OCI-LY7 (cell line): ENCODE measurements at regions not wholly inside any gene's neighbourhood (a gene's known extent, or its start where the extent isn't known, plus 50 kb on each side); places are given as distances from the start of the nearest gene placed in this dataset.

ENCODE experiments used
- BruUV-seq: library from RNA; stranded (reverse); fragments of 400-500 nt; replicated peaks from 2 replicates; lab custom pipeline; 2021; lab: Mats Ljungman, UMichigan
- CTCF ChIA-PET: fragments of 300-600 bp; sonication (Branson Sonifier 250); formaldehyde crosslinking; loops from one replicate; lab custom pipeline; 2022; ENCODE audit warnings: antibody characterized with exemption; ENCODE audit not compliant: unreplicated experiment; lab: Charles Lee
- POLR2A ChIA-PET: fragments of 300-600 bp; sonication (Branson Sonifier 250); formaldehyde crosslinking; loops from one replicate; lab custom pipeline; 2022; ENCODE audit warnings: antibody characterized with exemption; lab: Charles Lee
- DNase-seq: peaks from one replicate; pipeline ENCODE4 v3.0.0-alpha.2; 2015; ENCODE audit warnings: low spot score
- H2AFZ ChIP-seq: fragments of 200-600 bp; sonication (generic), shearing (Covaris generic); 2 replicates; pipeline ENCODE4 v1.6.1; 2014; ENCODE audit warnings: mild to moderate bottlenecking, antibody characterized with exemption, low read length, moderate library complexity
- H3K27ac ChIP-seq: fragments of 200-600 bp; sonication (generic); 2 replicates; pipeline ENCODE4 v1.5.1; 2014; ENCODE audit warnings: mixed run types, low read depth, mild to moderate bottlenecking, moderate library complexity, low read length, inconsistent platforms; ENCODE audit not compliant: poor library complexity, severe bottlenecking
- H3K36me3 ChIP-seq: fragments of 200-600 bp; sonication (generic); 2 replicates; pipeline ENCODE4 v1.6.1; 2014; ENCODE audit warnings: mild to moderate bottlenecking, antibody characterized with exemption, low read length, moderate library complexity, mixed read lengths; ENCODE audit not compliant: insufficient read depth
- H3K4me1 ChIP-seq: fragments of 200-600 bp; sonication (generic); 2 replicates; pipeline ENCODE4 v1.5.1; 2014; ENCODE audit warnings: mild to moderate bottlenecking, low read length; ENCODE audit not compliant: insufficient read depth, poor library complexity, severe bottlenecking
- H3K4me2 ChIP-seq: fragments of 200-600 bp; sonication (generic); 2 replicates; pipeline ENCODE4 v1.6.1; 2014; ENCODE audit warnings: mild to moderate bottlenecking, low read length
- H3K4me3 ChIP-seq: fragments of 200-600 bp; sonication (generic); 2 replicates; pipeline ENCODE4 v1.5.1; 2014; ENCODE audit warnings: mild to moderate bottlenecking, low read depth, low read length; ENCODE audit not compliant: poor library complexity, severe bottlenecking
- H3K79me2 ChIP-seq: fragments of 200-600 bp; sonication (generic); 2 replicates; pipeline ENCODE4 v1.6.1; 2016; ENCODE audit warnings: low read depth, mild to moderate bottlenecking, low read length, moderate library complexity, mixed read lengths; ENCODE audit not compliant: insufficient read depth
- H3K9me2 ChIP-seq: fragments of 200-600 bp; sonication (generic); 2 replicates; pipeline ENCODE4 v1.6.1; 2016; ENCODE audit warnings: mild to moderate bottlenecking, low read length, mixed read lengths; ENCODE audit not compliant: insufficient read depth
- H3K9me3 ChIP-seq: fragments of 200-600 bp; sonication (generic); 2 replicates; pipeline ENCODE4 v1.6.1; 2014; ENCODE audit warnings: mild to moderate bottlenecking, mixed run types, low read length, mixed read lengths
- H4K20me1 ChIP-seq: fragments of 200-600 bp; sonication (generic); 2 replicates; pipeline ENCODE4 v1.6.1; 2014; ENCODE audit warnings: mild to moderate bottlenecking, antibody characterized with exemption, low read length, moderate library complexity, mixed read lengths; ENCODE audit not compliant: insufficient read depth
- CTCF ChIP-seq: fragments of 200-600 bp; sonication (generic); conservative IDR thresholded peaks from 2 replicates; pipeline ENCODE4 v1.5.1; 2014; ENCODE audit warnings: mild to moderate bottlenecking, antibody characterized with exemption, low read length, moderate library complexity, mixed read lengths
- EZH2phosphoT487 ChIP-seq: fragments of 200-600 bp; sonication (generic); IDR thresholded peaks from 2 replicates; pipeline ENCODE4 v1.6.1; 2018; ENCODE audit warnings: low read depth, borderline replicate concordance, mild to moderate bottlenecking, mixed run types, antibody characterized with exemption, low read length, moderate library complexity, mixed read lengths
- intact Hi-C: fragments of 100-400 bp; cut with micrococcal nuclease; formaldehyde crosslinking; loops from one replicate; pipeline ENCODE4 v1.10.0; 2022; ENCODE audit not compliant: unreplicated experiment

- intact Hi-C loops, result no loop called here
- CTCF ChIA-PET, result no interaction called here
- no peak overlapping the region for H3K4me3 ChIP-seq
- no peaks in the 10 kb centered on the region for H3K4me1 ChIP-seq
- H3K27ac ChIP-seq, result no peak overlapping the region
- no peak overlapping the region for H2AFZ ChIP-seq
- POLR2A ChIA-PET, result no interaction called here
- H3K9me3 ChIP-seq, result no peaks in the 10 kb centered on the region
- H3K9me2 ChIP-seq, result no peaks in the 10 kb centered on the region
- H4K20me1 ChIP-seq, result no peaks in the 10 kb centered on the region
- TF ChIP-seq EZH2phosphoT487, result no peak
- no peak for TF ChIP-seq CTCF
- H3K36me3 ChIP-seq, result no peaks in the 10 kb centered on the region
- no peak overlapping the region for H3K4me2 ChIP-seq
- no peak for DNase-seq
- H3K79me2 ChIP-seq, result no peaks in the 10 kb centered on the region
- no TSS peak for BruUV-seq
Measured at GRCh38 chr4:171532968-171533367, 280.2 kb upstream of the GALNTL6 start.

GRCh38 chr4:171524903-171525302 lies 288.3 kb upstream of the GALNTL6 start:
- no TSS peak for BruUV-seq
- Histone ChIP-seq H3K4me3 (no peak overlapping the region), H3K27ac (no peak overlapping the region), H3K4me1 (no peaks in the 10 kb centered on the region), H3K4me2 (no peak overlapping the region), H4K20me1 (no peaks in the 10 kb centered on the region), H3K9me2 (no peaks in the 10 kb centered on the region), H3K36me3 (no peaks in the 10 kb centered on the region), H3K79me2 (no peaks in the 10 kb centered on the region), H3K9me3 (no peaks in the 10 kb centered on the region), H2AFZ (no peak overlapping the region)
- no peak for DNase-seq
- POLR2A ChIA-PET, result no interaction called here
- CTCF ChIA-PET, result no interaction called here
- TF ChIP-seq EZH2phosphoT487, result no peak
- no peak for TF ChIP-seq CTCF
- intact Hi-C loops, result no loop called here

GRCh38 chr4:171521726-171522125 lies 291.5 kb upstream of the GALNTL6 start:
- POLR2A ChIA-PET, result interaction anchor here (0.6 to 0.7 kb wide), 3 partner anchors 17 to 287 kb away, joined by 3 to 4 read pairs (median 3); no protein-coding TSS in a partner anchor
- CTCF ChIA-PET, result no interaction called here
- Histone ChIP-seq H4K20me1 (no peaks in the 10 kb centered on the region), H3K36me3 (no peaks in the 10 kb centered on the region), H2AFZ (no peak overlapping the region), H3K79me2 (no peaks in the 10 kb centered on the region), H3K4me3 (no peak overlapping the region), H3K4me2 (no peak overlapping the region), H3K9me2 (no peaks in the 10 kb centered on the region), H3K27ac (no peak overlapping the region), H3K4me1 (no peaks in the 10 kb centered on the region), H3K9me3 (no peaks in the 10 kb centered on the region)
- no TSS peak for BruUV-seq
- intact Hi-C loops, result no loop called here
- TF ChIP-seq CTCF (no peak), EZH2phosphoT487 (no peak)
- no peak for DNase-seq
